CD4-positive, alpha-beta T cell treated with Interleukin-21 for 1 hour (primary cell): ENCODE measurements at regions not wholly inside any gene's neighbourhood (a gene's known extent, or its start where the extent isn't known, plus 50 kb on each side); places are given as distances from the start of the nearest gene placed in this dataset.
"Not testable (repeated sequence)": the region's sequence is repeated elsewhere in the genome, so short reads cannot be mapped to it uniquely, and the experiment has no call there.

Experiments
- DNase-seq: peaks from one replicate; pipeline ENCODE4 v3.0.0-alpha.2; 2020

- not testable (repeated sequence) for DNase-seq
These were observed 107.0 kb downstream of the OTUD1 start for GRCh38 chr10:23545866-23546265.

GRCh38 chr10:23556727-23557440 lies 118.0 kb downstream of the OTUD1 start:
- no peak for DNase-seq

- no peak for DNase-seq
These were observed 118.9 kb downstream of the OTUD1 start for GRCh38 chr10:23557777-23558176.

GRCh38 chr10:23558361-23558799 lies 119.5 kb downstream of the OTUD1 start:
- DNase-seq: no peak

- DNase-seq: no peak
These were observed 130.1 kb downstream of the OTUD1 start for GRCh38 chr10:23568996-23569395.

- DNase-seq: no peak
These were observed 133.0 kb downstream of the OTUD1 start for GRCh38 chr10:23571884-23572283.

- DNase-seq: no peak
These were observed 143.1 kb downstream of the OTUD1 start for GRCh38 chr10:23581906-23582450.

- DNase-seq: no peak
These were observed 145.5 kb downstream of the OTUD1 start for GRCh38 chr10:23584396-23584795.

- no peak for DNase-seq
These were observed 146.3 kb downstream of the OTUD1 start for GRCh38 chr10:23585186-23585585.

- DNase-seq: no peak
These were observed 146.8 kb downstream of the OTUD1 start for GRCh38 chr10:23585666-23586065.

- DNase-seq: not testable (repeated sequence)
These were observed 156.4 kb downstream of the OTUD1 start for GRCh38 chr10:23595278-23595677.

GRCh38 chr10:23604613-23605012 lies 165.7 kb downstream of the OTUD1 start:
- DNase-seq: no peak

GRCh38 chr10:23606456-23606855 lies 167.6 kb downstream of the OTUD1 start:
- no peak for DNase-seq

- no peak for DNase-seq
These were observed 170.1 kb downstream of the OTUD1 start for GRCh38 chr10:23608926-23609325.

GRCh38 chr10:23610626-23611307 lies 171.9 kb downstream of the OTUD1 start:
- no peak for DNase-seq

GRCh38 chr10:23611308-23612029 lies 172.6 kb downstream of the OTUD1 start:
- DNase-seq: no peak

- DNase-seq: no peak
These were observed 175.0 kb downstream of the OTUD1 start for GRCh38 chr10:23613900-23614299.

GRCh38 chr10:23614483-23614882 lies 175.6 kb downstream of the OTUD1 start:
- no peak for DNase-seq

GRCh38 chr10:23630376-23630775 lies 191.5 kb downstream of the OTUD1 start:
- DNase-seq: no peak

GRCh38 chr10:23630885-23631284 lies 192.0 kb downstream of the OTUD1 start:
- no peak for DNase-seq

GRCh38 chr10:23643111-23643780 lies 204.4 kb downstream of the OTUD1 start:
- no peak for DNase-seq

- no peak for DNase-seq
These were observed 209.7 kb downstream of the OTUD1 start for GRCh38 chr10:23648618-23649017.

- no peak for DNase-seq
These were observed 217.9 kb downstream of the OTUD1 start for GRCh38 chr10:23656735-23657134.
